ENCODE measurements at regions not wholly inside any gene's neighbourhood (a gene's known extent, or its start where the extent isn't known, plus 50 kb on each side); places are given as distances from the start of the nearest gene placed in this dataset.

DNA sequence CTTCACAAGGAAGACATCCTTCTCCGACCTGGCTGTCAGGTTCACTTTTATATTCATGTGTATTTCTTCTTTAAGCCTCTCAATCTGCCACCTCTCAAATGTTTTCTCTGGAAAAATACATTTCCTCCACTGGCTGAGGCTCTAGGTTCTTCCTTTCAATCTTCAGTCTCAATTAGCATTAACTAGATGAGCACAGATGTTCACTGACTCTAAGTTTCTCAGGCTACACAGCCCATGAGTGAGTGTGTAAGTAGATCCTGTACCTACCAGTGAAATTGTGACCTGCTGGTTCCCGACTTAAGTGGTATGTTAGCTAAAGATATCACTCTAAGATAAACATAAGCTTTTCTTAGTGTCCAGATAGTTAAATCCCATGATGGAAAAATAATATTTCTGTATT lies 206.9 kb downstream of the ADAMTS15 start (continued):
- TF ChIP-seq, protein P1, sequence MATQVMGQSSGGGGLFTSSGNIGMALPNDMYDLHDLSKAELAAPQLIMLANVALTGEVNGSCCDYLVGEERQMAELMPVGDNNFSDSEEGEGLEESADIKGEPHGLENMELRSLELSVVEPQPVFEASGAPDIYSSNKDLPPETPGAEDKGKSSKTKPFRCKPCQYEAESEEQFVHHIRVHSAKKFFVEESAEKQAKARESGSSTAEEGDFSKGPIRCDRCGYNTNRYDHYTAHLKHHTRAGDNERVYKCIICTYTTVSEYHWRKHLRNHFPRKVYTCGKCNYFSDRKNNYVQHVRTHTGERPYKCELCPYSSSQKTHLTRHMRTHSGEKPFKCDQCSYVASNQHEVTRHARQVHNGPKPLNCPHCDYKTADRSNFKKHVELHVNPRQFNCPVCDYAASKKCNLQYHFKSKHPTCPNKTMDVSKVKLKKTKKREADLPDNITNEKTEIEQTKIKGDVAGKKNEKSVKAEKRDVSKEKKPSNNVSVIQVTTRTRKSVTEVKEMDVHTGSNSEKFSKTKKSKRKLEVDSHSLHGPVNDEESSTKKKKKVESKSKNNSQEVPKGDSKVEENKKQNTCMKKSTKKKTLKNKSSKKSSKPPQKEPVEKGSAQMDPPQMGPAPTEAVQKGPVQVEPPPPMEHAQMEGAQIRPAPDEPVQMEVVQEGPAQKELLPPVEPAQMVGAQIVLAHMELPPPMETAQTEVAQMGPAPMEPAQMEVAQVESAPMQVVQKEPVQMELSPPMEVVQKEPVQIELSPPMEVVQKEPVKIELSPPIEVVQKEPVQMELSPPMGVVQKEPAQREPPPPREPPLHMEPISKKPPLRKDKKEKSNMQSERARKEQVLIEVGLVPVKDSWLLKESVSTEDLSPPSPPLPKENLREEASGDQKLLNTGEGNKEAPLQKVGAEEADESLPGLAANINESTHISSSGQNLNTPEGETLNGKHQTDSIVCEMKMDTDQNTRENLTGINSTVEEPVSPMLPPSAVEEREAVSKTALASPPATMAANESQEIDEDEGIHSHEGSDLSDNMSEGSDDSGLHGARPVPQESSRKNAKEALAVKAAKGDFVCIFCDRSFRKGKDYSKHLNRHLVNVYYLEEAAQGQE (tag by site-specific recombination; IDR thresholded peaks at IDR 0.05), result no peak
- no peak for TF ChIP-seq ZNF132 (tag by site-specific recombination; IDR thresholded peaks at IDR 0.05; ENCODE audit: borderline replicate concordance)

DNA sequence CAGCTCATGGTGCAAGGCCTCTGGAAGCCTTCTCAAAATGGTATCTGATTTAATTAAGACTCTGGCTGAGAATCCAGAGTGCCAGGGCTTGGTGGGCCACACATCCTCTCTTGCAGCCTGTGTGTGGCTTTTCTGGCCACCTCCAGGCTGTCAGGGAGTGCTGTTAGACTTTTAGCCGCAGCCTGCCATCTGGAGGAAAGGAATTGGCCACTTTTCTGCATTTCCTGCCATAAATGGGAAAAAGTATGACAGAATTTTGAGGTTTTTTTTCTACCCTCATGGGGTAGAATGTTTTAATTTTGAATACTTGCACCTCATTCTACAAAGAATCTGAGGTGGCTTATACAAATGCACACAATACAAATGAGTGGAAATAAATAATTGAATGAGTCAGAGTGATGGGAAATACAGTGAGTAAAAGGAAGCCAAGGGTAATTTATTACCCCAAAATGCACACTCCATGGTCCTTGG lies 218.4 kb downstream of the ADAMTS15 start:
- Histone ChIP-seq H3K4me3 (ENCODE audit: low read depth, low read length) (no peak overlapping the region), H3K4me1 (ENCODE audit: control insufficient read depth, insufficient read depth, low read length) (no peaks in the 10 kb centered on the region), H3K27ac (ENCODE audit: extremely low read depth, low read depth, low read length) (no peak overlapping the region), H3K36me3 (ENCODE audit: control insufficient read depth in 2 of 2, insufficient read depth in 1 of 2, low read length in 2 of 2) (no peaks in the 10 kb centered on the region), H3K9me3 (ENCODE audit: control insufficient read depth, insufficient read depth, low read depth, low read length) (no peaks in the 10 kb centered on the region)
- TF ChIP-seq BCL11A (tag by site-specific recombination; IDR thresholded peaks at IDR 0.05; ENCODE audit: low read depth), result no peak
- TF ChIP-seq, protein P2, sequence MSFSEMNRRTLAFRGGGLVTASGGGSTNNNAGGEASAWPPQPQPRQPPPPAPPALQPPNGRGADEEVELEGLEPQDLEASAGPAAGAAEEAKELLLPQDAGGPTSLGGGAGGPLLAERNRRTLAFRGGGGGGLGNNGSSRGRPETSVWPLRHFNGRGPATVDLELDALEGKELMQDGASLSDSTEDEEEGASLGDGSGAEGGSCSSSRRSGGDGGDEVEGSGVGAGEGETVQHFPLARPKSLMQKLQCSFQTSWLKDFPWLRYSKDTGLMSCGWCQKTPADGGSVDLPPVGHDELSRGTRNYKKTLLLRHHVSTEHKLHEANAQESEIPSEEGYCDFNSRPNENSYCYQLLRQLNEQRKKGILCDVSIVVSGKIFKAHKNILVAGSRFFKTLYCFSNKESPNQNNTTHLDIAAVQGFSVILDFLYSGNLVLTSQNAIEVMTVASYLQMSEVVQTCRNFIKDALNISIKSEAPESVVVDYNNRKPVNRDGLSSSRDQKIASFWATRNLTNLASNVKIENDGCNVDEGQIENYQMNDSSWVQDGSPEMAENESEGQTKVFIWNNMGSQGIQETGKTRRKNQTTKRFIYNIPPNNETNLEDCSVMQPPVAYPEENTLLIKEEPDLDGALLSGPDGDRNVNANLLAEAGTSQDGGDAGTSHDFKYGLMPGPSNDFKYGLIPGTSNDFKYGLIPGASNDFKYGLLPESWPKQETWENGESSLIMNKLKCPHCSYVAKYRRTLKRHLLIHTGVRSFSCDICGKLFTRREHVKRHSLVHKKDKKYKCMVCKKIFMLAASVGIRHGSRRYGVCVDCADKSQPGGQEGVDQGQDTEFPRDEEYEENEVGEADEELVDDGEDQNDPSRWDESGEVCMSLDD (tag by site-specific recombination; IDR thresholded peaks at IDR 0.05), result no peak
- CTCF ChIA-PET, result no interaction called here
- POLR2A ChIA-PET, result no interaction called here

DNA sequence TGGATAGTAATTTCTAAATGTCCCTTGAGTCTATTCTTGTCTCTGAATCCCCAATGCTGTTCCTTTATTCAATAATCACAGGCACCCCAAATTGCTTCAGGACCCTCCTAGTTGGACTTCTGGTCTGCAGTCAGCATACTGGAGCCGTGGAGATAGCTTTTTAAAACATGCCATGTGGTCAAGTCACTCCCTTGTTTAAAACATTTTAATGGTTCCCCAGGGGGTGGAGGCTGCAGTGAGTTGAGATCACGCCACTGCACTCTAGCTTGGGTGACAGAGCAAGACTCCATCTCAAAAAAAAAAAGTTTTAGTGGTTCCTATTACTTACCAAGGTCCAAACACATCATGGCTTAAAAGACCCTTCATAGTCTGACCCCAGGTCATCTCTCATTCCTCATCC lies 220.3 kb downstream of the ADAMTS15 start:
- Histone ChIP-seq H3K4me3 (ENCODE audit: low read depth, low read length) (no peak overlapping the region), H3K36me3 (ENCODE audit: control insufficient read depth in 2 of 2, insufficient read depth in 1 of 2, low read length in 2 of 2) (no peaks in the 10 kb centered on the region), H3K9me3 (ENCODE audit: control insufficient read depth, insufficient read depth, low read depth, low read length) (no peaks in the 10 kb centered on the region), H3K27ac (ENCODE audit: extremely low read depth, low read depth, low read length) (no peak overlapping the region), H3K4me1 (ENCODE audit: control insufficient read depth, insufficient read depth, low read length) (no peaks in the 10 kb centered on the region)
- TF ChIP-seq ZNF239 (tag by site-specific recombination; IDR thresholded peaks at IDR 0.05) (no peak), ZNF37A (tag by site-specific recombination; IDR thresholded peaks at IDR 0.05) (no peak), OSR2 (tag by site-specific recombination; IDR thresholded peaks at IDR 0.05) (no peak), ZNF791 (tag by site-specific recombination; IDR thresholded peaks at IDR 0.05) (no peak), KLF7 (tag by site-specific recombination; IDR thresholded peaks at IDR 0.05; ENCODE audit: borderline replicate concordance) (no peak), ZNF670 (tag by site-specific recombination; IDR thresholded peaks at IDR 0.05; ENCODE audit: low read depth) (no peak), ZNF521 (tag by site-specific recombination; IDR thresholded peaks at IDR 0.05) (no peak), ZNF214 (tag by site-specific recombination; IDR thresholded peaks at IDR 0.05; ENCODE audit: borderline replicate concordance) (no peak), ZBTB1 (tag by site-specific recombination; IDR thresholded peaks at IDR 0.05) (no peak), SCRT2 (tag by site-specific recombination; IDR thresholded peaks at IDR 0.05) (no peak)
- TF ChIP-seq, protein P3, sequence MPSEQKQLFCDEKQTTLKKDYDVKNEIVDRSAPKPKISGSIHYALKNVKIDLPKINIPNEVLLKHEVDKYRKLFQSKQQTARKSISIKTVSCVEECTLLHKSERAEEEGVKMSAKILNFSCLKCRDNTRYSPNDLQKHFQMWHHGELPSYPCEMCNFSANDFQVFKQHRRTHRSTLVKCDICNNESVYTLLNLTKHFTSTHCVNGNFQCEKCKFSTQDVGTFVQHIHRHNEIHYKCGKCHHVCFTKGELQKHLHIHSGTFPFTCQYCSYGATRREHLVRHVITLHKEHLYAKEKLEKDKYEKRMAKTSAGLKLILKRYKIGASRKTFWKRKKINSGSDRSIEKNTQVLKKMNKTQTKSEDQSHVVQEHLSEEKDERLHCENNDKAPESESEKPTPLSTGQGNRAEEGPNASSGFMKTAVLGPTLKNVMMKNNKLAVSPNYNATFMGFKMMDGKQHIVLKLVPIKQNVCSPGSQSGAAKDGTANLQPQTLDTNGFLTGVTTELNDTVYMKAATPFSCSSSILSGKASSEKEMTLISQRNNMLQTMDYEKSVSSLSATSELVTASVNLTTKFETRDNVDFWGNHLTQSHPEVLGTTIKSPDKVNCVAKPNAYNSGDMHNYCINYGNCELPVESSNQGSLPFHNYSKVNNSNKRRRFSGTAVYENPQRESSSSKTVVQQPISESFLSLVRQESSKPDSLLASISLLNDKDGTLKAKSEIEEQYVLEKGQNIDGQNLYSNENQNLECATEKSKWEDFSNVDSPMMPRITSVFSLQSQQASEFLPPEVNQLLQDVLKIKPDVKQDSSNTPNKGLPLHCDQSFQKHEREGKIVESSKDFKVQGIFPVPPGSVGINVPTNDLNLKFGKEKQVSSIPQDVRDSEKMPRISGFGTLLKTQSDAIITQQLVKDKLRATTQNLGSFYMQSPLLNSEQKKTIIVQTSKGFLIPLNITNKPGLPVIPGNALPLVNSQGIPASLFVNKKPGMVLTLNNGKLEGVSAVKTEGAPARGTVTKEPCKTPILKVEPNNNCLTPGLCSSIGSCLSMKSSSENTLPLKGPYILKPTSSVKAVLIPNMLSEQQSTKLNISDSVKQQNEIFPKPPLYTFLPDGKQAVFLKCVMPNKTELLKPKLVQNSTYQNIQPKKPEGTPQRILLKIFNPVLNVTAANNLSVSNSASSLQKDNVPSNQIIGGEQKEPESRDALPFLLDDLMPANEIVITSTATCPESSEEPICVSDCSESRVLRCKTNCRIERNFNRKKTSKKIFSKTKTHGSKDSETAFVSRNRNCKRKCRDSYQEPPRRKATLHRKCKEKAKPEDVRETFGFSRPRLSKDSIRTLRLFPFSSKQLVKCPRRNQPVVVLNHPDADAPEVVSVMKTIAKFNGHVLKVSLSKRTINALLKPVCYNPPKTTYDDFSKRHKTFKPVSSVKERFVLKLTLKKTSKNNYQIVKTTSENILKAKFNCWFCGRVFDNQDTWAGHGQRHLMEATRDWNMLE (tag by site-specific recombination; conservative IDR thresholded peaks at IDR 0.05; ENCODE audit: low read depth), result no peak
- TF ChIP-seq, protein P4, sequence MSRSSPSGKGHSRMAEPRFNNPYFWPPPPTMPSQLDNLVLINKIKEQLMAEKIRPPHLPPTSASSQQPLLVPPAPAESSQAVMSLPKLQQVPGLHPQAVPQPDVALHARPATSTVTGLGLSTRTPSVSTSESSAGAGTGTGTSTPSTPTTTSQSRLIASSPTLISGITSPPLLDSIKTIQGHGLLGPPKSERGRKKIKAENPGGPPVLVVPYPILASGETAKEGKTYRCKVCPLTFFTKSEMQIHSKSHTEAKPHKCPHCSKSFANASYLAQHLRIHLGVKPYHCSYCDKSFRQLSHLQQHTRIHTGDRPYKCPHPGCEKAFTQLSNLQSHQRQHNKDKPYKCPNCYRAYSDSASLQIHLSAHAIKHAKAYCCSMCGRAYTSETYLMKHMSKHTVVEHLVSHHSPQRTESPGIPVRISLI (tag by site-specific recombination; IDR thresholded peaks at IDR 0.05), result no peak
- ChIA-PET CTCF (no interaction called here), POLR2A (no interaction called here)
